Activated CD4-positive, alpha-beta T cell treated with anti-CD3 and anti-CD28 coated beads, Interleukin-2, amount 50 U/mL, for 48 hours (primary cell): ENCODE measurements at regions not wholly inside any gene's neighbourhood (a gene's known extent, or its start where the extent isn't known, plus 50 kb on each side); places are given as distances from the start of the nearest gene placed in this dataset.

Source experiments
- DNase-seq, 2 experiments: peaks; one replicate each; pipeline ENCODE4 v3.0.0-alpha.2; 2020

- DNase-seq: no peak
Observed at GRCh38 chr5:107213025-107213424, 457.7 kb downstream of the EFNA5 start.

GRCh38 chr5:107211630-107212029 is 459.1 kb downstream of the EFNA5 start:
- no peak for DNase-seq

GRCh38 chr5:107208867-107209266 is 461.9 kb downstream of the EFNA5 start:
- DNase-seq: no peak

- no peak for DNase-seq
Observed at GRCh38 chr5:107204413-107204812, 466.3 kb downstream of the EFNA5 start.

GRCh38 chr5:107203243-107203642 is 467.5 kb downstream of the EFNA5 start:
- no peak for DNase-seq

- no peak for DNase-seq
Observed at GRCh38 chr5:107199756-107200155, 471.0 kb downstream of the EFNA5 start.

- DNase-seq: no peak
Observed at GRCh38 chr5:107196500-107197059, 474.2 kb downstream of the EFNA5 start.

GRCh38 chr5:107195890-107196395 is 474.8 kb downstream of the EFNA5 start:
- DNase-seq: no peak

GRCh38 chr5:107184871-107185270 is 485.9 kb downstream of the EFNA5 start:
- DNase-seq: no peak

- no peak for DNase-seq
Observed at GRCh38 chr5:107184066-107184465, 486.7 kb downstream of the EFNA5 start.

GRCh38 chr5:107170620-107171019 is 500.1 kb downstream of the EFNA5 start:
- no peak for DNase-seq

- no peak for DNase-seq
Observed at GRCh38 chr5:107169867-107170266, 500.9 kb downstream of the EFNA5 start.

GRCh38 chr5:107168848-107169752 is 501.6 kb downstream of the EFNA5 start:
- no peak for DNase-seq

- DNase-seq: no peak
Observed at GRCh38 chr5:107168086-107168485, 502.7 kb downstream of the EFNA5 start.

- DNase-seq: no peak
Observed at GRCh38 chr5:107165296-107165695, 505.4 kb downstream of the EFNA5 start.

GRCh38 chr5:107157809-107158208 is 512.9 kb downstream of the EFNA5 start:
- no peak for DNase-seq

- no peak for DNase-seq
Observed at GRCh38 chr5:107155707-107156106, 515.0 kb downstream of the EFNA5 start.

GRCh38 chr5:107154593-107154992 is 516.1 kb downstream of the EFNA5 start:
- no peak for DNase-seq

- no peak for DNase-seq
Observed at GRCh38 chr5:107153283-107153682, 517.5 kb downstream of the EFNA5 start.

GRCh38 chr5:107149243-107150005 is 521.3 kb downstream of the EFNA5 start:
- DNase-seq: no peak

- DNase-seq: no peak
Observed at GRCh38 chr5:107147589-107147988, 523.1 kb downstream of the EFNA5 start.

GRCh38 chr5:107146901-107147300 is 523.8 kb downstream of the EFNA5 start:
- no peak for DNase-seq

- DNase-seq: no peak
Observed at GRCh38 chr5:107135391-107135790, 535.3 kb downstream of the EFNA5 start.

- DNase-seq: no peak
Observed at GRCh38 chr5:107134931-107135330, 535.8 kb downstream of the EFNA5 start.
